ENCODE measurements at regions not wholly inside any gene's neighbourhood (a gene's known extent, or its start where the extent isn't known, plus 50 kb on each side); places are given as distances from the start of the nearest gene placed in this dataset.
"Not testable (repeated sequence)": the region's sequence is repeated elsewhere in the genome, so short reads cannot be mapped to it uniquely, and the experiment has no call there.

GRCh38 chr9:115411993-115412452 is 294.1 kb upstream of the TNC start:
- no peak for DNase-seq

GRCh38 chr9:115412656-115413055 is 294.7 kb upstream of the TNC start:
- DNase-seq: no peak

DNA sequence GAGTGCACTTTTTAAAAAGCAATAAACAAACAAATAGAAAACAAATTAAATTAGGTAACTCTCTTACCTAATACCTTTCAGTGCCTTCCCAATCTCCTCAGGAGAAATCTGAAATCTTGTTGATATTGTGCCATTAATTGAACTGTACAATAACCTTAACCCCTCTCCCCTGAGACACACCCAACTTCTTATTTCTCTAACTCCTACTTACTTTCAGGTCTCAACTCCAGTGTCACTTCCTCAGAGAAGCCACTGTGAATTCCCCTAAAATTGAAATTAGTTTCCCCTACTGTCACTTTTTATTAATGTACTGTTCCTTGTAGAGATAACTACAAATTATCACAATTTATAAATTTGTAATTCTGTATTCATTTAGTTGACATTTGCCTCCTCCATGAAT is 295.3 kb upstream of the TNC start:
- no peak for DNase-seq

- no peak for DNase-seq
Measured at GRCh38 chr9:115413766-115414382, 295.9 kb upstream of the TNC start.

- DNase-seq: no peak
Measured at GRCh38 chr9:115414561-115414960, 296.6 kb upstream of the TNC start.

GRCh38 chr9:115415450-115415849 is 297.5 kb upstream of the TNC start:
- DNase-seq: no peak

DNA sequence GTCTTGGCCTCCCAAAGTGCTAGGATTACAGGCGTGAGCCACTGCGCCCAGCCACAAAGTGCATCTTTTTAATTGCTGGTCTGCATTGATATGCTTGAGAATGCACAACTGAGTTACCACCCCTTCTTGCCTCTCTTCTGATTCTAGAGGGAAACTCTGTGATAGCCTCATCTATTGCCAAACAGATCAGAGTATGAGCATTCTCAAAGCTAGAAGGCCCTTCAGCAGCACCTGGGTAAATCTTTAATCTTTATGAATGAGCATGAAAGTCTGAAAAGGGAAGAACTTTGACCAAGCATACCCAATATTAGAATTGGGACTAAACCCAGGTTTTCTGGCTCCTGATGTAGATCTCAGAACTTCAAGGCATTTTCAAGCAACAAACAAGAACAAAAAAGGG is 298.3 kb upstream of the TNC start:
- DNase-seq: no peak

DNA sequence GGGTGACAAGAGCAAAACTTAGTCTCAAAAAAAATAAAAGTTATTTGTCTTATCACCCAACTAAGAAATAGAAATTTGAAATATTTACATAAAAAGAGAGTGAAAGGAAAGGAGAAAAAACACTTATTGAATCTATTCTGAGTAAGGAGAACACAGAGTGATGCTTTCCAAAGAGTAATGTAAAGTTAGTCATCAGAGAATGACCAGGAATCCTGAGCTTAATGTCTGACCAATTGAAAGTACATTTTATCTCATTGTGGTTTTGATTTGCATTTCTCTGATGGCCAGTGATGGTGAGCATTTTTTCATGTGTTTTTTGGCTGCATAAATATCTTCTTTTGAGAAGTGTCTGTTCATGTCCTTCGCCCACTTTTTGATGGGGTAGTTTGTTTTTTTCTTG is 300.2 kb upstream of the TNC start:
- DNase-seq: not testable (repeated sequence)

- DNase-seq: no peak
Measured at GRCh38 chr9:115422932-115423440, 305.0 kb upstream of the TNC start.

DNA sequence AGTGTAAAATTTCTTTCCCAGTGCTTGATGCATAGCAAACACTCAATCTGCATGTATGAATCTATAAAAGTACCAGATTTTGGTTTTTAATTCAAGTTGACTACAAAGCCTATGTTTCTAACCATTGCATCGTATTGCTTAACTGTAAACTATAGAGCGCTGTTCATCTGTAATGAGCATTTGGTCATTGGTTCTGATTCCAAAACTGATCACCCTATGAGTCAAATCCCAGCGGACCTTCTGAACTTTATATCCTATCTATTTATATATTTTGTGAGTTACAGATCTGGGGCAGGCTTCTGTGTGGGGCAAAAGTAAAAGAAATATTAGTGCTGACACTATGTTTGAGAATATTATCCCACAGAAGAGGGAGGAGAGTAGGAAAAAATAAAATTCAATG is 305.7 kb upstream of the TNC start:
- DNase-seq: no peak

- DNase-seq: no peak
Measured at GRCh38 chr9:115425601-115426000, 307.6 kb upstream of the TNC start.

DNA sequence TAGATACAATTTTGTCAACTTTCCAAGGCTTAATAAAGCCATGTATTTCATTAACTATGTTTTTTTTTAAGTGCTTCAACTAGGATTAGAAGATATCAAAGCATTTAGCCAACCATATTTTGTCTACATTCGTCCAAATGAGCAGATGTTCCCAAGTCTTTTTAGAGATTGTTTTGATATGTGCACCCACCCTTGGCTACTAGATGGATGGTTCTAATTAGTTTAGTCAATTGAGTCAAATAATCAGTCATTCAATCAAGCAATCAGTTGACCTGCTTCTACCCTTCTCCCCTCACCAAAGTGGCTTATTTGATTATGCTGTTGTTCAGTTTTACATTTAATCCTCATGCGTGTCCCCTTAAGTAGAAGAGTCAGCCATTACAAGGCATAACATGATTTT is 319.5 kb upstream of the TNC start:
- DNase-seq: no peak

DNA sequence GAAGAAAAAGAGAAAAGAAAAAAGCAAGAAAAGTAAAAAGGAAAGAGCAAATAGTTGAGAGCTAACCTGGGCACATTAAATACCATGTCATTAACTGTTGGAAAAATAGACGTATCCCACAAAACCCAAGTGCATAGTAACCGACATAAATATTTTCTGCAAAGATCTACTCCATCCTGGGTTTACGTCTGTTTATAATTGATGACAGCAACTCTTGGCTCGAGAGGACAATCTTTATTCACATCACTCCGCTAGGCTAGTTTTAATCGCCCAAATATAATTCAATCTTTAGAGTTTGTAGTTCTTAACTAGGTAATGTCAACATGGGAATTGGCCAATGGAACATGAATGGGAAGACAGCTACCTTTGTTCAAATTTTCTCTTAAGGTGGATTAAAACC is 321.7 kb upstream of the TNC start:
- DNase-seq: no peak

- DNase-seq: no peak
Measured at GRCh38 chr9:115442054-115442453, 324.1 kb upstream of the TNC start.

DNA sequence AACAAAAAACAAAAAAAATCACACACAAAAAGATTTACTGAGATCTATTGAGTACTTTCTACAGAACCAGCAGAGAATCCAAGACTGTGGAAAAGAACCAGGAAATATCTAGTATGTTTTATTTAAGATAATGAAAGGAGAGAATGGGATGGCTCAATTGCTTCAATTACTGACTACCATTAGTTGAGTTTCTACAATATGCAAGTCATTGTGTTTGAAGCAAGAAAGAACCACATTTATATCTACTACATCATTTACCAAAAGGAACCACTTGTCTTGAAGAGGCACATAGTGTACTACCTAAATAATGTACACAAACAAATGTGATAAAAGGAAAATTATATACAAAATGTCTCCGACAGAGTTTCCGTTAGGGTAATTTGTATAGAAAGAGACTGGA is 325.9 kb upstream of the TNC start:
- DNase-seq: no peak

- DNase-seq: no peak
Measured at GRCh38 chr9:115444959-115445358, 327.0 kb upstream of the TNC start.

DNA sequence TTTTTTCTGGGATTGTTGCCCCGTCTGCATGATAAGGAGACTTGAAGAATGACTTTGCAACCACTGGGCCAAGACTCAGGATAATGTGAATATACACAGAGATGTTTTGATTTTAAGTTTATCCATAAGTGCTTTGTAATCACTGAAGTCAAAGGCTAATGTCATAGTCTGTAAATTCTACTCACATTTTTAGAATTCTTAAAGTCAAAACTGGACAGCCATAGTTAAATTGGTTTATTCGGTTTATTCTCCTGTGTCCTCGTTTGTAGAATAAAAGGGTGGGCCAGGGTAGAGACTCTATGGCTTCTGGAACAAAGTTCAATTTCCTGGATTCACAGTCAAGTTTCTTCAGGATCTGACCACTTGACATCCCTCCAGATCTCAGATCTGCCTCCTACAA is 327.7 kb upstream of the TNC start:
- DNase-seq: no peak

DNA sequence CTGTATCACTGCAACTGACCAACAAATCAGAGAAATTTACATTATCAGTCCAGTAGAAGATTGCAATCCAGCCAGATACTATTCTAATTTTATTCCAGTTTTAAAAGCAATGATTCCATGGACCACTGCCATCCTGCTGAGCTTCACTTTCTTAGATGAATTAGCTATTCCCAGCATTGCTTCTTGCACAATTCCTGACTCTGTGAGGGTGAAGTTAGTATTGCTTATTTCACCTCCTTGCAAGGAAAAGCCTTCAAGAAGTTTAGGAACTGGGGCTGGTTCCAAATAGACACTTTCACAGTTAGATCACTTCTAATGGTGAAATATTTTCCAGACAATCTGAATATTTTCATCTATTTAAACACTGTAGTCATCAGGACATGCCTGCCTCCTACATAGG is 338.6 kb upstream of the TNC start:
- DNase-seq: no peak

GRCh38 chr9:115461280-115461679 is 343.3 kb upstream of the TNC start:
- no peak for DNase-seq

DNA sequence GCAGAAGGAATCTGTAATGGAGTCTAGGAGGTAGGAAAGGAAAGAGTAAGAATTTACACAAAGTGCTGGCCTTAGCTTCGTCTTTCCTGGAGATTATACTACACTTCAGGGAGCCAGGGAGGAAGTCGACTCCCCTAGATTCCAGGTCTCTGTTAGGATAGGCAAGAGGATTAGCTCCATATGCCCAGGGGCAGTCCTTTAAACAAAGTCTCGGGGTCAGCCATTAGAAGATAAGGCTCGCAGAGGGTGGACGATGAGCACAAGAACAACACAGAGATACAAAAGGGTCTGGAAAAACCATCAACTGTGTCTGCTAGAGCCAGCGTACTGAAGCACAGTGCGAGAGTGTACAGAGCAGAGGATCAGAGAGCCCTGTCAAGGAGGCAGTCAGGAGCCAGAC is 344.7 kb upstream of the TNC start:
- no peak for DNase-seq

DNA sequence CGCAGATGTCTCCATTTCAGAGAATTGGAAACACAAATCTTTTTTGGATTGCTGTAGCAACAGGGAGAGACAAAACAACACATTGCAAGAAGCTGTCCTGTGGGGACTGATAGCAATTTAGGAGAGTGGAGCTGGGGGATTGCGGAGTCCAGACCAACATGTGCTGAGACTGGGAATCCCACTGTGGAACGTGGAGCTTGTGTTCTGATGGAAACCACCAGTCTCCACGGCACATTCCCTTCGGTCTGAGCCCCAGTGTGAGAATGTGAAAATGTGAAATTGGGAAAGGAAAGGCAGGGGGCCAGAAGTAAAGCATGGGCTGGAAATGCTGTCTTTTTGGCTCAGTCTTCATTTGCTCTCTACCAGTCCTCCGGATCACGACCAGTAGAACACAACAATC is 348.8 kb upstream of the TNC start:
- no peak for DNase-seq

DNA sequence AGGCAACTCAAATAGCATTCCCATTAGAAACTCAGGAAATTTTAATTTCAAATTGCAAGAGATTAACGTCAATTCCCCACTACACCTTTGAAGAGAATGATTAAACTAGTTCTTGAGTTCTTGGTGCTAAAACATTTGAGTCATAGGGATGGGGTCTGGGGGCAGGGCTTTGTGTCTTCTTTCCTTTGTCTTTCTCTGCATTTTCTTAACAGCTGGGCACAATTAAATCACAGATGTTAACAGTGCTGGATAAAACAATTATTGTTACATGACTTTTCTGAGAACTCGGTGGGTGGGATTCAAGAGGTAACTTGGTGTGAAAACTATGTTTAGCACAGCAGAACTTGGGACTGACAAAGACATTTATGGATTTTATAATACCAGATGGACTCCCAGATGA is 351.9 kb upstream of the TNC start:
- DNase-seq: no peak

- not testable (repeated sequence) for DNase-seq
Measured at GRCh38 chr9:115473032-115473431, 355.1 kb upstream of the TNC start.

DNA sequence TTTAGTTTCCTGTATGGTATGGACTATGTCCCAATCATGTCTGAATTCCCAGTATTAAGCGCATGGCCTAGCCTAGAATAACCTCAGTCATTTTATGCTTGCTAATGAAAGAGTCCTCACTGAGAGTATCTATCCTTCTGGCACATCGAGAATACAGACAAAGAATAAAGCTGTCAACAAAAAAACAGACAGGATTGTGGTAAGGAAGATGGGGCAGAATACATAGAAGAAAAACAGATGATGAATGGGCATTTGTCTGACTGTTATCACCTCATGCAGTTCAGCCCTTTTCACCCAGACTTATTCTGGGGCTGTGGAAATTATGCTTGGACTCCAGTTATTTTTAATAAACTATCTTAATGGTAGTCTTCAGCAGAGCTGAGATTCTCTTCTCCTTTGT is 363.8 kb upstream of the TNC start:
- no peak for DNase-seq

GRCh38 chr9:115482747-115483146 is 364.8 kb upstream of the TNC start:
- DNase-seq: no peak

DNA sequence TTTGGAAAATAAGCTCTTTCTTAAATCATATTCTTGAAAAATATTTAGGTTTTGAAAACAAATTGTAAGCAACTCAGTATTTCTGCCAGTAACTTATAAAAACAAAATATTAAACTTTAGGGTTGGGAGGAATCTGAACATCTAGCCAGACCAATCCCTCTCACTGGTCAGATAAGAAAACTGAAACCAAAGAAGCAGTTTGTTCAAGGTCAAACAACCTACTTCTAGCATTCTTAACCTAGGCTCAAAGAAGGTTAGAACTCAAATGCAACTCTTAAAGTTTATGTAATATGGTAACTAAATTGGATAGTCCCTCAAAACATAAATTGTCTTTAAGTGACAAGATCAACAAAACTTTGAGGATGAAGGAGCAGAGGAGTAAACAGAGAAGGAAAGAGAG is 374.9 kb upstream of the TNC start:
- DNase-seq: no peak

All from NCI-H748 treated with DMSO at 0.1 percent for 48 hours (cell line).